ENCODE measurements at regions not wholly inside any gene's neighbourhood (a gene's known extent, or its start where the extent isn't known, plus 50 kb on each side); places are given as distances from the start of the nearest gene placed in this dataset.

DNA sequence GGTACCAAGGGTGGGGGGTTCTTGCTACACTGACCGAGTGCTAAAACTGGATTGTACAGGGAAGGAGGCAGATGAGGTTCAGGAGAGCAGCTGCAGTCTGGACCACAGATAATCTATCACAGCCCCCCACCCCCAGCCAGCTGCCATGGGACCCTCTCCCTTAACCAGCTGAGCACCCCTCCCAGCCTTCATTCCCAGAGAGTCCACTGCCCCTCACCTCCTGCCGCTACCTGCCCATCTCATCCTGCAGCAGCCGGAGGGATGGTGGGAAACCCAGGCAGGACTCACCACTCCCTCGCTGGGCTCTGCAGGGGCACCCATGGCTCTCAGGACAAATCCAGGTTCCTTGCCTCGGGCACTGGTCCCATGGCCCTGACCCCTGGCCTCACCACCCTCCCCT lies 66.7 kb downstream of the MRPL36 start:
- Mint-ChIP-seq H3K4me3 (no peak overlapping the region), H3K9me3 (no peaks in the 10 kb centered on the region), H3K4me1 (peaks cover 2% of the 10 kb centered on the region; the same call in 1 of the 2 replicates), H3K27ac (no peak overlapping the region), H3K36me3 (no peaks in the 10 kb centered on the region), H3K27me3 (ENCODE audit: low read depth) (no peaks in the 10 kb centered on the region; the same call in 1 of the 2 replicates)
- CTCF ChIA-PET = interaction anchor here (1.6 kb wide), 1 partner anchor 31 kb away, joined by 5 read pairs; no protein-coding TSS in a partner anchor
- no peak for DNase-seq (ENCODE audit: low spot score)
- POLR2A ChIA-PET = no interaction called here
- no peak for TF ChIP-seq NR2C2 (CRISPR knock-in tag; IDR thresholded peaks at IDR 0.05)
- TF ChIP-seq, protein P1, sequence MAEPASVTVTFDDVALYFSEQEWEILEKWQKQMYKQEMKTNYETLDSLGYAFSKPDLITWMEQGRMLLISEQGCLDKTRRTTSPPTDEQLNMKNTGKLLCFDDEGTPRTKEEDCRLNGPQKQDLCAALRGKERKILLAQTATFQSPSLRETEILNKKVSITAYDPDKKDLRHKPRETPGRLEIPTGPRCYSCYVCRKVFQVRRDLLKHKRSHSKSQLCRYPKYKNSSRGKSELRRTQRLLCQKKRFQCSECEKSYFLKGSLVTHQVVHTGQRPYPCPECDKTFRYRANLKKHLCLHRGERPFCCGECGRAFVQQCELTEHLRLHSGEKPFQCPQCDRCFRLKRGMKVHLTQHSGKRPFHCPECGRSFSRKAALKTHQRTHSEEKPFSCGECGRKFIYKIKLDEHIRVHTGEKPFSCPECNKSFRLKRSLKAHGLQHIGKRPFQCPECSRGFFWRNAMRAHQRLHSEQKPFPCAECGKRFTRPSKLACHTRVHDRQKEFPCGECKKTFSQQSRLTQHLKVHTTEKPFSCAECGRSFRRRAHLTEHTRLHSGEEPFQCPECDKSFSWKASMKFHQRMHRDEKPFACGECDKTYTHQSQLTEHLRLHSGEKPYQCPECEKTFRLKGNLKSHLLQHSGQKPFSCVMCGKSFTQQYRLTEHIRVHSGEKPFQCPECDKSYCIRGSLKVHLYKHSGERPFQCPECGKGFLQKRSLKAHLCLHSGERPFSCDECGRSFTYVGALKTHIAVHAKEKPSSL (CRISPR knock-in tag; conservative IDR thresholded peaks at IDR 0.05) = no peak
- TF ChIP-seq, protein P2, sequence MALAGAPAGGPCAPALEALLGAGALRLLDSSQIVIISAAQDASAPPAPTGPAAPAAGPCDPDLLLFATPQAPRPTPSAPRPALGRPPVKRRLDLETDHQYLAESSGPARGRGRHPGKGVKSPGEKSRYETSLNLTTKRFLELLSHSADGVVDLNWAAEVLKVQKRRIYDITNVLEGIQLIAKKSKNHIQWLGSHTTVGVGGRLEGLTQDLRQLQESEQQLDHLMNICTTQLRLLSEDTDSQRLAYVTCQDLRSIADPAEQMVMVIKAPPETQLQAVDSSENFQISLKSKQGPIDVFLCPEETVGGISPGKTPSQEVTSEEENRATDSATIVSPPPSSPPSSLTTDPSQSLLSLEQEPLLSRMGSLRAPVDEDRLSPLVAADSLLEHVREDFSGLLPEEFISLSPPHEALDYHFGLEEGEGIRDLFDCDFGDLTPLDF (CRISPR knock-in tag; IDR thresholded peaks at IDR 0.05) = no peak
- no peak for TF ChIP-seq SOX15 (CRISPR knock-in tag; IDR thresholded peaks at IDR 0.05)
- TF ChIP-seq, protein P3, sequence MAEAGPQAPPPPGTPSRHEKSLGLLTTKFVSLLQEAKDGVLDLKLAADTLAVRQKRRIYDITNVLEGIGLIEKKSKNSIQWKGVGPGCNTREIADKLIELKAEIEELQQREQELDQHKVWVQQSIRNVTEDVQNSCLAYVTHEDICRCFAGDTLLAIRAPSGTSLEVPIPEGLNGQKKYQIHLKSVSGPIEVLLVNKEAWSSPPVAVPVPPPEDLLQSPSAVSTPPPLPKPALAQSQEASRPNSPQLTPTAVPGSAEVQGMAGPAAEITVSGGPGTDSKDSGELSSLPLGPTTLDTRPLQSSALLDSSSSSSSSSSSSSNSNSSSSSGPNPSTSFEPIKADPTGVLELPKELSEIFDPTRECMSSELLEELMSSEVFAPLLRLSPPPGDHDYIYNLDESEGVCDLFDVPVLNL (CRISPR knock-in tag; IDR thresholded peaks at IDR 0.05; ENCODE audit: borderline replicate concordance, low read depth) = no peak
- TF ChIP-seq ESRRA (CRISPR knock-in tag; IDR thresholded peaks at IDR 0.05; ENCODE audit: borderline replicate concordance) = no peak
- TF ChIP-seq TEAD1 (CRISPR knock-in tag; IDR thresholded peaks at IDR 0.05) = no peak
- no peak for TF ChIP-seq JAZF1 (CRISPR knock-in tag; IDR thresholded peaks at IDR 0.05)
- TF ChIP-seq, protein P4, sequence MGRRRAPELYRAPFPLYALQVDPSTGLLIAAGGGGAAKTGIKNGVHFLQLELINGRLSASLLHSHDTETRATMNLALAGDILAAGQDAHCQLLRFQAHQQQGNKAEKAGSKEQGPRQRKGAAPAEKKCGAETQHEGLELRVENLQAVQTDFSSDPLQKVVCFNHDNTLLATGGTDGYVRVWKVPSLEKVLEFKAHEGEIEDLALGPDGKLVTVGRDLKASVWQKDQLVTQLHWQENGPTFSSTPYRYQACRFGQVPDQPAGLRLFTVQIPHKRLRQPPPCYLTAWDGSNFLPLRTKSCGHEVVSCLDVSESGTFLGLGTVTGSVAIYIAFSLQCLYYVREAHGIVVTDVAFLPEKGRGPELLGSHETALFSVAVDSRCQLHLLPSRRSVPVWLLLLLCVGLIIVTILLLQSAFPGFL (CRISPR knock-in tag; IDR thresholded peaks at IDR 0.05; ENCODE audit: borderline replicate concordance) = no peak
- TF ChIP-seq SP1 (CRISPR knock-in tag; conservative IDR thresholded peaks at IDR 0.05) = no peak
- TF ChIP-seq ATF1 (CRISPR knock-in tag; IDR thresholded peaks at IDR 0.05) = no peak
- TF ChIP-seq, protein P5, sequence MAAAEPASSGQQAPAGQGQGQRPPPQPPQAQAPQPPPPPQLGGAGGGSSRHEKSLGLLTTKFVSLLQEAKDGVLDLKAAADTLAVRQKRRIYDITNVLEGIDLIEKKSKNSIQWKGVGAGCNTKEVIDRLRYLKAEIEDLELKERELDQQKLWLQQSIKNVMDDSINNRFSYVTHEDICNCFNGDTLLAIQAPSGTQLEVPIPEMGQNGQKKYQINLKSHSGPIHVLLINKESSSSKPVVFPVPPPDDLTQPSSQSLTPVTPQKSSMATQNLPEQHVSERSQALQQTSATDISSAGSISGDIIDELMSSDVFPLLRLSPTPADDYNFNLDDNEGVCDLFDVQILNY (CRISPR knock-in tag; IDR thresholded peaks at IDR 0.05) = no peak
- TF ChIP-seq GRHL2 (CRISPR knock-in tag; IDR thresholded peaks at IDR 0.05; ENCODE audit: insufficient replicate concordance, severe bottlenecking) = no peak
- TF ChIP-seq, protein P6, sequence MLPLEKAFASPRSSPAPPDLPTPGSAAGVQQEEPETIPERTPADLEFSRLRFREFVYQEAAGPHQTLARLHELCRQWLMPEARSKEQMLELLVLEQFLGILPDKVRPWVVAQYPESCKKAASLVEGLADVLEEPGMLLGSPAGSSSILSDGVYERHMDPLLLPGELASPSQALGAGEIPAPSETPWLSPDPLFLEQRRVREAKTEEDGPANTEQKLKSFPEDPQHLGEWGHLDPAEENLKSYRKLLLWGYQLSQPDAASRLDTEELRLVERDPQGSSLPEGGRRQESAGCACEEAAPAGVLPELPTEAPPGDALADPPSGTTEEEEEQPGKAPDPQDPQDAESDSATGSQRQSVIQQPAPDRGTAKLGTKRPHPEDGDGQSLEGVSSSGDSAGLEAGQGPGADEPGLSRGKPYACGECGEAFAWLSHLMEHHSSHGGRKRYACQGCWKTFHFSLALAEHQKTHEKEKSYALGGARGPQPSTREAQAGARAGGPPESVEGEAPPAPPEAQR (CRISPR knock-in tag; IDR thresholded peaks at IDR 0.05) = no peak
- no peak for TF ChIP-seq SMAD3 (CRISPR knock-in tag; IDR thresholded peaks at IDR 0.05; ENCODE audit: borderline replicate concordance)
- TF ChIP-seq RELA (CRISPR knock-in tag; IDR thresholded peaks at IDR 0.05; ENCODE audit: borderline replicate concordance) = no peak
- TF ChIP-seq, protein P7, sequence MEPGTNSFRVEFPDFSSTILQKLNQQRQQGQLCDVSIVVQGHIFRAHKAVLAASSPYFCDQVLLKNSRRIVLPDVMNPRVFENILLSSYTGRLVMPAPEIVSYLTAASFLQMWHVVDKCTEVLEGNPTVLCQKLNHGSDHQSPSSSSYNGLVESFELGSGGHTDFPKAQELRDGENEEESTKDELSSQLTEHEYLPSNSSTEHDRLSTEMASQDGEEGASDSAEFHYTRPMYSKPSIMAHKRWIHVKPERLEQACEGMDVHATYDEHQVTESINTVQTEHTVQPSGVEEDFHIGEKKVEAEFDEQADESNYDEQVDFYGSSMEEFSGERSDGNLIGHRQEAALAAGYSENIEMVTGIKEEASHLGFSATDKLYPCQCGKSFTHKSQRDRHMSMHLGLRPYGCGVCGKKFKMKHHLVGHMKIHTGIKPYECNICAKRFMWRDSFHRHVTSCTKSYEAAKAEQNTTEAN (CRISPR knock-in tag; IDR thresholded peaks at IDR 0.05) = no peak
- no peak for TF ChIP-seq ZNF232 (CRISPR knock-in tag; IDR thresholded peaks at IDR 0.05)
- ATAC-seq = no peak

Measured in WTC11 (cell line).